H1 (cell line): ENCODE measurements at regions not wholly inside any gene's neighbourhood (a gene's known extent, or its start where the extent isn't known, plus 50 kb on each side); places are given as distances from the start of the nearest gene placed in this dataset.

Experiments used
- CTCF ChIA-PET: fragments of 300-600 bp; sonication (Branson Sonifier 250); formaldehyde crosslinking; loops from one replicate; lab custom pipeline; 2021; ENCODE audit not compliant: partially characterized antibody; lab: Charles Lee
- POLR2A ChIA-PET: fragments of 300-600 bp; sonication (Branson Sonifier 250); formaldehyde crosslinking; loops from one replicate; lab custom pipeline; 2021; ENCODE audit warnings: inconsistent platforms; ENCODE audit not compliant: partially characterized antibody; lab: Charles Lee
- DNase-seq, 2 experiments: peaks; one replicate each; pipeline versions ENCODE4 v3.0.0 to v3.0.0-alpha.2; 2010 to 2022; ENCODE audit warnings: low spot score in 2 of 2, low read depth in 1 of 2, mixed read lengths in 1 of 2
- FAIRE-seq: peaks from 2 replicates; lab custom pipeline; 2011; peaks lifted over from hg19 to GRCh38; lab: Jason Lieb, UNC
- H2AFZ ChIP-seq: 2 replicates; pipeline ENCODE4 v1.8.1; 2012; ENCODE audit warnings: low read length, inconsistent platforms
- H2AK5ac ChIP-seq: 2 replicates; pipeline ENCODE4 v1.6.1; 2013; ENCODE audit warnings: low read depth, low read length
- H2BK120ac ChIP-seq: replicated peaks from 2 replicates; pipeline ENCODE3; 2013; ENCODE audit warnings: low read depth, low read length, inconsistent platforms
- H2BK12ac ChIP-seq: 2 replicates; pipeline ENCODE4 v1.6.1; 2013; ENCODE audit warnings: low read depth, low read length
- H2BK15ac ChIP-seq: 2 replicates; pipeline ENCODE4 v1.6.1; 2013; ENCODE audit warnings: low read length
- H2BK20ac ChIP-seq: 2 replicates; pipeline ENCODE4 v1.6.1; 2013; ENCODE audit warnings: low read length
- H2BK5ac ChIP-seq: 2 replicates; pipeline ENCODE4 v1.6.1; 2013; ENCODE audit warnings: low read depth, low read length
- H3K14ac ChIP-seq: 2 replicates; pipeline ENCODE4 v1.6.1; 2013; ENCODE audit warnings: inconsistent platforms; ENCODE audit not compliant: insufficient read length
- H3K18ac ChIP-seq: 2 replicates; pipeline ENCODE4 v1.6.1; 2013; ENCODE audit warnings: low read length; ENCODE audit errors: extremely low read depth
- H3K23ac ChIP-seq: 2 replicates; pipeline ENCODE4 v1.6.1; 2013; ENCODE audit warnings: inconsistent platforms; ENCODE audit not compliant: insufficient read length
- H3K23me2 ChIP-seq: 2 replicates; pipeline ENCODE4 v1.6.1; 2013; ENCODE audit warnings: low read depth, low read length
- H3K27ac ChIP-seq: 2 replicates; pipeline ENCODE4 v1.6.1; 2011; ENCODE audit warnings: low read depth, low read length, inconsistent platforms
- H3K27me3 ChIP-seq, 4 experiments: replicated peaks in 1 of 4; 1 replicate in 1 of 4; 2 replicates in 3 of 4; pipeline versions ENCODE4 v1.6.1 to v1.8.1; 2011 to 2013; ENCODE audit warnings: low read length in 3 of 4, mild to moderate bottlenecking in 3 of 4, inconsistent platforms in 2 of 4, mixed read lengths in 2 of 4, moderate library complexity in 1 of 4; ENCODE audit not compliant: control insufficient read depth in 3 of 4, insufficient read depth in 3 of 4; ENCODE audit errors: extremely low read depth in 1 of 4
- H3K36me3 ChIP-seq, 4 experiments: 2 replicates each; pipeline versions ENCODE4 v1.6.1 to v1.8.1; 2011 to 2013; ENCODE audit warnings: mild to moderate bottlenecking in 4 of 4, low read length in 3 of 4, moderate library complexity in 2 of 4, control low read depth in 1 of 4, inconsistent platforms in 1 of 4; ENCODE audit not compliant: insufficient read depth in 4 of 4, control insufficient read depth in 2 of 4
- H3K4ac ChIP-seq: replicated peaks from 2 replicates; pipeline ENCODE3; 2013; ENCODE audit warnings: low read length, low read depth, mixed read lengths, inconsistent platforms; ENCODE audit not compliant: insufficient read length
- H3K4me1 ChIP-seq, 4 experiments: replicated peaks in 1 of 4; 1 replicate in 1 of 4; 2 replicates in 3 of 4; pipeline versions ENCODE4 v1.6.1 to v1.8.1; 2011 to 2013; ENCODE audit warnings: low read length in 3 of 4, inconsistent platforms in 2 of 4, mixed read lengths in 1 of 4; ENCODE audit not compliant: insufficient read depth in 4 of 4, control insufficient read depth in 3 of 4
- H3K4me2 ChIP-seq, 2 experiments: 2 replicates each; pipeline versions ENCODE4 v1.6.1 to v1.8.1; 2011 to 2013; ENCODE audit warnings: low read depth in 2 of 2, low read length in 2 of 2, control low read depth in 1 of 2, inconsistent platforms in 1 of 2, mild to moderate bottlenecking in 1 of 2; ENCODE audit not compliant: insufficient read depth in 1 of 2
- H3K4me3 ChIP-seq, 4 experiments: fragments of 200-600, 300-600 bp in 1 of 4; sonication (generic), shearing (Covaris generic), sonication (Bioruptor Twin) in 1 of 4; 2 replicates each; pipeline versions ENCODE4 v1.5.1 to v1.8.1; 2011 to 2016; ENCODE audit warnings: low read length in 4 of 4, low read depth in 3 of 4, control low read depth in 2 of 4, inconsistent platforms in 2 of 4, mild to moderate bottlenecking in 2 of 4, mixed read lengths in 1 of 4, moderate library complexity in 1 of 4; ENCODE audit not compliant: insufficient read depth in 2 of 4; ENCODE audit errors: extremely low read depth in 1 of 4
- H3K56ac ChIP-seq: replicated peaks from 2 replicates; pipeline ENCODE3; 2013; ENCODE audit warnings: low read depth, mild to moderate bottlenecking, mixed read lengths, low read length, inconsistent platforms; ENCODE audit not compliant: insufficient read length
- H3K79me1 ChIP-seq: 2 replicates; pipeline ENCODE4 v1.6.1; 2013; ENCODE audit warnings: low read depth, low read length, control low read depth
- H3K79me2 ChIP-seq, 2 experiments: 2 replicates each; pipeline versions ENCODE4 v1.6.1 to v1.8.1; 2012 to 2013; ENCODE audit warnings: low read length in 2 of 2, mild to moderate bottlenecking in 2 of 2, inconsistent platforms in 1 of 2; ENCODE audit not compliant: insufficient read depth in 2 of 2, control insufficient read depth in 1 of 2
- H3K9ac ChIP-seq, 4 experiments: replicated peaks in 1 of 4; 1 replicate in 1 of 4; 2 replicates in 3 of 4; pipeline versions ENCODE4 v1.6.1 to v1.8.1; 2011 to 2013; ENCODE audit warnings: low read depth in 3 of 4, low read length in 3 of 4, control low read depth in 2 of 4, mild to moderate bottlenecking in 2 of 4, moderate library complexity in 2 of 4, inconsistent platforms in 1 of 4; ENCODE audit errors: extremely low read depth in 1 of 4
- H3K9me3 ChIP-seq, 2 experiments: 2 replicates each; pipeline versions ENCODE4 v1.6.1 to v1.8.1; 2012 to 2013; ENCODE audit warnings: mild to moderate bottlenecking in 2 of 2, moderate library complexity in 2 of 2, control low read depth in 1 of 2, inconsistent platforms in 1 of 2, low read depth in 1 of 2, low read length in 1 of 2, mixed read lengths in 1 of 2; ENCODE audit not compliant: insufficient read depth in 2 of 2
- H4K20me1 ChIP-seq, 2 experiments: replicated peaks in 1 of 2; 2 replicates each; pipeline versions ENCODE3 to v1.8.1; 2011 to 2013; ENCODE audit warnings: inconsistent platforms in 2 of 2, low read length in 2 of 2, mild to moderate bottlenecking in 1 of 2; ENCODE audit not compliant: insufficient read depth in 2 of 2, control insufficient read depth in 1 of 2
- H4K5ac ChIP-seq: 2 replicates; pipeline ENCODE4 v1.6.1; 2013; ENCODE audit warnings: low read length, low read depth, mixed read lengths, inconsistent platforms; ENCODE audit not compliant: insufficient read length
- H4K8ac ChIP-seq: 2 replicates; pipeline ENCODE4 v1.8.0; 2013; ENCODE audit warnings: mild to moderate bottlenecking, moderate library complexity, low read length, inconsistent platforms; ENCODE audit not compliant: insufficient read depth; ENCODE audit errors: extremely low read depth
- H4K91ac ChIP-seq: replicated peaks from 2 replicates; pipeline ENCODE3; 2013; ENCODE audit warnings: low read length, mixed read lengths, inconsistent platforms; ENCODE audit not compliant: insufficient read length
- ATF2 ChIP-seq: IDR thresholded peaks from 2 replicates; pipeline ENCODE4 v1.6.1; 2012; ENCODE audit warnings: low read length, inconsistent platforms
- BCL11A ChIP-seq, 2 experiments: IDR thresholded peaks; one replicate each; pipeline ENCODE4 v1.6.1; 2011; ENCODE audit warnings: low read depth in 2 of 2, low read length in 2 of 2, mild to moderate bottlenecking in 2 of 2
- CHD1 ChIP-seq: IDR thresholded peaks from 2 replicates; pipeline ENCODE4 v1.6.1; 2012; ENCODE audit warnings: low read depth, low read length, improper control_type of control experiment
- CHD2 ChIP-seq: IDR thresholded peaks from 2 replicates; pipeline ENCODE4 v1.6.1; 2012; ENCODE audit warnings: low read length, improper control_type of control experiment
- E2F6 ChIP-seq: IDR thresholded peaks from 2 replicates; pipeline ENCODE4 v1.6.1; 2012; ENCODE audit warnings: inconsistent platforms
- FOSL1 ChIP-seq: IDR thresholded peaks from 2 replicates; pipeline ENCODE4 v1.6.1; 2011; ENCODE audit warnings: mild to moderate bottlenecking, low read depth, low read length, moderate library complexity; ENCODE audit not compliant: insufficient read depth
- GABPA ChIP-seq: IDR thresholded peaks from 2 replicates; pipeline ENCODE4 v1.6.1; 2011; ENCODE audit warnings: mild to moderate bottlenecking, low read length, moderate library complexity, borderline replicate concordance; ENCODE audit not compliant: insufficient read depth
- KDM1A ChIP-seq: fragments of 200-600, 300-600 bp; sonication (generic); IDR thresholded peaks from 2 replicates; pipeline ENCODE4 v1.7.1; 2016; ENCODE audit warnings: mild to moderate bottlenecking, low read length, borderline replicate concordance
- KDM4A ChIP-seq: IDR thresholded peaks from one replicate; pipeline ENCODE4 v1.7.1; 2012; ENCODE audit warnings: low read depth, mild to moderate bottlenecking, moderate library complexity, low read length, inconsistent platforms; ENCODE audit not compliant: severe bottlenecking
- MAFK ChIP-seq: IDR thresholded peaks from 2 replicates; pipeline ENCODE4 v1.6.1; 2012; ENCODE audit warnings: low read depth, mild to moderate bottlenecking, improper control_type of control experiment, low read length
- RFX5 ChIP-seq: IDR thresholded peaks from 2 replicates; pipeline ENCODE4 v1.6.1; 2011; ENCODE audit warnings: low read depth, low read length, improper control_type of control experiment, borderline replicate concordance
- TAF1 ChIP-seq: IDR thresholded peaks from 2 replicates; pipeline ENCODE4 v1.6.1; 2011; ENCODE audit warnings: mild to moderate bottlenecking, low read depth, low read length
- TEAD4 ChIP-seq: IDR thresholded peaks from 2 replicates; pipeline ENCODE4 v1.6.1; 2012; ENCODE audit warnings: low read depth, low read length, inconsistent platforms, mixed read lengths
- WGBS, 2 experiments: shearing (Covaris generic) in 1 of 2; methylation state at CpG; one replicate each; pipeline versions ENCODE4 v1.1.6 to v1.1.7; 2013 to 2015; ENCODE audit warnings: low lambda C conversion rate in 2 of 2, mixed read lengths in 2 of 2, inconsistent platforms in 1 of 2, low coverage in 1 of 2, missing lambda C conversion rate in 1 of 2; ENCODE audit not compliant: insufficient replicate concordance in 2 of 2, insufficient coverage in 1 of 2, insufficient read length in 1 of 2; ENCODE audit errors: extremely low coverage in 1 of 2, missing lambda C conversion rate in 1 of 2; 5-methylcytosine and 5-hydroxymethylcytosine counted together

- Histone ChIP-seq H2BK5ac (no peak overlapping the region), H3K14ac (no peak overlapping the region), H3K9ac (no peak overlapping the region), H3K27ac (no peak overlapping the region), H3K23me2 (no peaks in the 10 kb centered on the region), H3K79me1 (no peaks in the 10 kb centered on the region), H2BK120ac (no peak overlapping the region), H3K23ac (no peak overlapping the region), H4K5ac (no peak overlapping the region), H3K79me2 (no peaks in the 10 kb centered on the region), H4K91ac (no peak overlapping the region), H3K4me2 (no peak overlapping the region), H2BK15ac (no peak overlapping the region), H2BK12ac (no peak overlapping the region), H3K27me3 (no peaks in the 10 kb centered on the region), H3K56ac (no peak overlapping the region), H2AK5ac (no peak overlapping the region), H3K18ac (no peak overlapping the region), H3K4ac (no peak overlapping the region), H3K36me3 (no peaks in the 10 kb centered on the region), H3K4me1 (no peaks in the 10 kb centered on the region), H4K8ac (no peak overlapping the region), H3K4me3 (no peak overlapping the region), H4K20me1 (no peaks in the 10 kb centered on the region), H2BK20ac (no peak overlapping the region), H3K9me3 (no peaks in the 10 kb centered on the region), H2AFZ (no peak overlapping the region)
- FAIRE-seq (no peak), DNase-seq (no peak)
- whole genome bisulfite sequencing, 2 experiments = 85% methylated on average over 5 of the region's 5 CpGs; no CpG with 5 or more reads in 1 of the 2 experiments
- ChIA-PET POLR2A (no interaction called here), CTCF (interaction anchor here (1.0 to 1.4 kb wide), 3 partner anchors 10 to 57 kb away, joined by 3 to 4 read pairs (median 3); no protein-coding TSS in a partner anchor)
- TF ChIP-seq MAFK (no peak), TEAD4 (no peak), RFX5 (no peak), GABPA (no peak), BCL11A (IDR thresholded peaks at IDR 0.05; ENCODE audit: low read depth in 2 of 2, low read length in 2 of 2) (no peak), CHD1 (no peak), TAF1 (no peak), CHD2 (no peak), KDM1A (no peak), ATF2 (no peak), FOSL1 (no peak), KDM4A (no peak), E2F6 (no peak)
Observed at GRCh38 chr2:129793431-129793902, 186.0 kb upstream of the RAB6C start.
